ELR (cell line): ENCODE measurements at regions not wholly inside any gene's neighbourhood (a gene's known extent, or its start where the extent isn't known, plus 50 kb on each side); places are given as distances from the start of the nearest gene placed in this dataset.
"Not testable (repeated sequence)": the region's sequence is repeated elsewhere in the genome, so short reads cannot be mapped to it uniquely, and the experiment has no call there.

ENCODE experiments used
- DNase-seq: peaks from one replicate; pipeline ENCODE4 v3.0.0-alpha.2; 2015; ENCODE audit warnings: low read depth

DNA sequence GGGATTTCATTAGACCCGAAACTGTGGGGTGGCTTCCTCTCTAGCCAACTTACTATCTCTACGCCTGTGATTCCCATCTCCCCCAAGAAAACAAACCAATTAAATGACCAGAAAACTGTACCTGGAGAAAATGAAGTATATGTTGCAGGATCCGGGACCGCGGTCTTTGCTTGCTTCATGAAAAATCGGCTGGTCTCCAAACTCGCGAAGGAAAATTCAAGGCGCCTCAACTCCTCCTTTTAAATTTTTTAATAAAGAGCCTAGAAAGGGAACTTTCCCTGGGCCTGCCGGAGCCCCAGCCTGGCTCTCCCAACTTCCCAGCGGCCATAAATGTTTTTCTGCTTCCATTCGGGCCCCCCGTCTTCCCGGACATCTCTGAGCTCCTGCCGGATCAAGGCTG is 110.8 kb upstream of the FOXD4L5 start:
- DNase-seq, result not testable (repeated sequence)

DNA sequence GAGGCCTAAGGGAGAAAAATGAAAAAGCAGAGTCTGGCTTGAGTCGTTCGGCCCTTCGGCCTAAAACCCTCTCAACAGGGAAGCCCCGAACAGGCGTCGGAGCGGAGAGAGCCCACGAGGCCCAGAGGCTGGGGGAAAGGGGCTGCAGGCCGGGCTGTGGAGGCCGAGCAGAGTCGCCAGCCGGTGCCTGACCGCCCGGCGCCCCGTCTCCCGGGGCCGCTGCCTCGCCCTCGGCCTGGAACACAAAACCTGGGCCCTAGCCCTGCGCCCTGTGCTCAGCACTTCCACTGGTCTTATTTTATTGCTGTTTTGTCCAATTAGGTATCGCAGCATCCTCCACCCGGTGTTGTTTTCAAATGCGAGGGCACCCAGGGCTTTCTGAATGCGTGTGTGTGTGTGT is 110.1 kb upstream of the FOXD4L5 start:
- not testable (repeated sequence) for DNase-seq

DNA sequence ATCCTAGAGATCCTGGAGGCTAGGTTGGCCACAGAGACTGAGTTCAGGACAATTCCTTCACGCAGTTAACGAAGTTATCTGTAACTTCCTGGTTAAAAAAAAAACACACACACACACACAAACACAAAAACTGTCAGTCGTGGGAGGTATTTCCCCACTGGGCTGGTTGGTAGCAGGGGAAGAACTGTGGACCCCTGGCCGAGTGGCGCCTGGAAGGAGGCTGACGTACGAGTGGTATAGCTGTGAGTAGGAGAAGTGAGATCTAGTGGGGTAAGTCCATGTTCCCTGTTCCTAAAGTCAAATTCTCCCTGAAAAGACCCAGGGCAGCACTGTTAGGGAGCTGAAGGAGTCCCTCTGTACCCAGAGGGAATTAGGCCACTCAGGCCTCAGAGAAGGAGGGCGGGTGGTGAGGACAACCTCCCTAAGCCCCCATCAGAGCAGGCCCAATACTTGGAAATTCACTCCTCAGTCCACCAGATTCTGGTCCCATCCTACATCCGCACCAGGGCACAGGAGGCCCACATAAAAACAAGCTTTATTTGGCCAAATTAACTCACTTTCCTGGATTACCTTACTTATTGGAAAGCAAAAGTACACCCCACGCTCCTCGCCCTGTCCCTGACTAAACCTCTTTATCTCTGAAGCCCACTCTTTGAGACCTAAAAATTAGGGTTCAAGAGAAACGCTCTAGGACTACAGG is 108.3 kb upstream of the FOXD4L5 start:
- DNase-seq, result not testable (repeated sequence)

DNA sequence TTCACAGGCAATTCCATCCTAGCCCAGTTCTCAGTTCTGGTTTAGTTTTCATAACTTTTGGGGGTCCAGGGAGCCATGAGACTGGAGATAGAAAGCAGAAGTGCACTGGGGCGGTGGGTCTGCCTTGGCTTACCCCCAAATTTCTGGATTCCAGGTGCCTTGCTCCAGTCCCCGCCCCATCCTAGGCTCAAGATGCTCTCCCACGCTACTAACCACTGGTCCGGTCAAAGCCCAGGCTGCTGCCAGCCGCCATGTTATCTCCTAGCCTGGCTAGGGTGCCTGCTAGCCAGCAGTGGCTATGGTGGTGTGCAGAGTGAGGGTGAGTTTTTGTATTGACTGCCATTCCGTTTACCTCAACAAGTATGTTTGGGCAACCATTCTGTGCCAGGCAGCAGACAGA is 107.6 kb upstream of the FOXD4L5 start:
- not testable (repeated sequence) for DNase-seq

DNA sequence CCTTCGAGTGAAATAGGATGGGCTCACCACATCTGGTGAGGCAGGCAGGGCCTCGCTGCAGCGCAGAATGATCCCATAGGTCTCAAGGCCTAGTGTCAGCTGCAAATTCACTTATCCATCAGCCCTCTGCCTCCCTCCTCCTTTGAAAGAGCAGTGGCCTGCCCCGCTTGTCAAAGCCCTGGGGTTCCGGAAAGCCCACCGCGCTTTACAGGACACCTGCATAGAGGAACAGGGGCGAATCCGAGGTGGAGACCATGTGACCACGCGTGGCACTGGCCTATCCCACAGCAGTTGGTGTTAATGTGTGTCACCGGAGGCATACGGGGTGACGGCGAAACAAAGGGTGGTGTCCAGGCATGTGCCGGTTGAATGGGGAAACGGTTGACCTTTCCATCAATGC is 104.7 kb upstream of the FOXD4L5 start:
- DNase-seq, result peak; percentile 3

DNA sequence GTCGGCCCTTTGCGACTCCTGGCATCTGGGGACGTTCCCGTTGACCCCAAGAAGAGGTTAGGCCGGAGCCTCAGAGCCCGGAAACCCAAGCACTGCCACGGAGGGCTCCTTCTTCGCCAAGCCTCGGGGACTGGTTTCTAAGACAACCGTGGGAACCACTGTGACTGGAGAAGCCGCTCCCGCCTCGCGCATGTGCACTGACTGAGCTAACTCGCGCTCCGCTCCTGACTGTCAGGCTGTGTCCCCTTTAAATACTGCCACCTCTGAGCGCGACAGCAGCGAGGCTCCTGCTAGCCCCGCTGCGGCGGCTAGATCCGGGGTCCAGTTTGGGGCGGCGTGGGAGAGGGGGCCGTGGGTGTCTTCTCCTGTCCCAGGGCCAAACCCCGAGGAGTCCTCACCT is 104.2 kb upstream of the FOXD4L5 start:
- not testable (repeated sequence) for DNase-seq

DNA sequence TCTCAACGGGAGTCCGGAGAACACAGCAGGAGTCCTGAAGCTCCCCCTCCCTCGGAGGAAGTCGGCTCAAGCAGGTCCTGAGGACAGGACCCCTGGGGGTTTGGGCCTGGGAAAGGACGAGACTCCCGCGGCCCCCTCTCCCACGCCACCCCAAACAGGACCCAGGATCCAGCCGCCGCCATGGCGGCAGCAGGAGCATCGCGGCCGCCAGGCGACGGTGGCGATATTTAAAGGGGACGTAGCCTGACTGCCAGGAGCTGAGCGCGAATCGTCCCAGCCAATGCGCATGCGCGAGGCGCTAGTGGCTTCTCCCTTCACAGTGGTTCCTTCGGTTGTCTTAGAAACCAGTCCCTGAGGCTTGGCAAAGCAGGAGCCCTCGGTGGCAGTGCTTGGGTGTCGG is 101.7 kb upstream of the FOXD4L5 start:
- DNase-seq, result peak; percentile 71

DNA sequence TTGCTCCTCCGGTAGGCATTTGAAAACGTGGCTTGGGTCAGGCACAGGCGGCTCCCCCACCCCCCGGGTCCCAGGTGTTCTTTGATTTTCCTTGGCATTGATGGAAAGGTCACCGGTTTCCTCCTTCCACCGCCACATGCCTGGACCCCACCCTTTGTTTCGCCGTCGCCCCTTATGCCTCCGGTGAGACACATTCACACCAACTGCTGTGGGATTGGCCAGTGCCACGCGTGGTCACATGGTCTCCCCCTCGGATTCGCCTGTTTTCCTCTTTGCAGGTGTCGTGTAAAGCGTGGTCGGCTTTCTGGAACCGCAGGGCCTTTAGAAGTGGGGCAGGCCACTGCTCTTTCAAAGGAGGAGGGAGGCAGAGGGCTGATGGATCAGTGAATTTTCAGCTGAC is 101.2 kb upstream of the FOXD4L5 start:
- peak; percentile 2 for DNase-seq

DNA sequence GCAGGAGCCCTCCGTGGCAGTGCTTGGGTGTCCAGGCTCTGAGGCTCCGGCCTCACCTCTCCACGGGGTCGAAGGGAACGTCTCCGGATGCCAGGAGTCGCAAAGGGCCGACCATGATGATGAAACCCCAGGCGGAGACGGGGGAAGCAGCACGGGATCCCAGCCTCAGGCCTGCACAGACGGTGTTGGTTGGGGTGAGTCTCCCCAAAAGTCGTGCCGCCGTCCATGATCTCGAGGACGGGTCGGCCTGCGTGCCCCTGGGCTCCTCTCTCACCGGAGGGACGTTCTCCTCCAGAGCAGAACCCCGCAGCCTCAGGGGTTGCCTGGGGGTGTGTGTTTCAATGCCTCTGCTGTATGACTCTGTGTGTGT is 100.6 kb upstream of the FOXD4L5 start:
- not testable (repeated sequence) for DNase-seq

DNA sequence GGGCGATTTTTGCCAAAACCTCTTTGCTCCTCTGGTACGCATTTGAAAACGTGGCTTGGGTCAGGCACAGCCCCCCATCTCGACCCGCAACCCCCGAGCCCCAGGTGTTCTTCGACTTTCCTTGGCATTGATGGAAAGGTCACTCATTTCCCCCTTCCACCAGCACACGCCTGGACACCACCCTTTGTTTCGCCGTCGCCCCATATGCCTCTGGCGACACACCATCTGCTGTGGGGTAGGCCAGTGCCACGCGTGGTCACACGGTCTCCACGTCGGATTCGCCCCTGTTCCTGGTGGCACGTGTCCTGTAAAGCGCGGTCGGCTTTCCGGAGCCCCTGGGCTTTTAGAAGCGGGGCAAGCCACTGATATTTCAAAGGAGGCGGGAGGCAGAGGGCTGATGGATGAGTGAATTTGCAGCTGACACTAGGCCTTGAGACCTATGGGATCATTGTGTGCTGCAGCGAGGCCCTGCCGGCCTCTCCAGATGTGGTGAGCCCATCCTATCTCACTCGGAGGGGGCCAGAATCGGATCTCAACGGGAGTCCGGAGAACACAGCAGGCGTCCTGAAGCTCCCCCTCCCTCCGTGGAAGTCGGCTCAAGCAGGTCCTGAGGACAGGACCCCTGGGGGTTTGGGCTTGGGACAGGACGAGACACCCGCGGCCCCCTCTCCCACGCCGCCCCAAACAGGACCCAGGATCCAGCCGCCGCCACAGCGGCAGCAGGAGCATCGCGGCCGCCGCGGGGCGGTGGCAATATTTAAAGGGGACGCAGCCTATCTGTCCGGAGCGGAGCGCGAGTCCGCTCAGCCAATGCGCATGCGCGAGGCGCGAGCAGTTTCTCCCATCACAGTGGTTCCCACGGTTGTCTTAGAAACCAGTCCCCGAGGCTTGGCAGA is 100.0 kb upstream of the FOXD4L5 start:
- DNase-seq, result not testable (repeated sequence)

DNA sequence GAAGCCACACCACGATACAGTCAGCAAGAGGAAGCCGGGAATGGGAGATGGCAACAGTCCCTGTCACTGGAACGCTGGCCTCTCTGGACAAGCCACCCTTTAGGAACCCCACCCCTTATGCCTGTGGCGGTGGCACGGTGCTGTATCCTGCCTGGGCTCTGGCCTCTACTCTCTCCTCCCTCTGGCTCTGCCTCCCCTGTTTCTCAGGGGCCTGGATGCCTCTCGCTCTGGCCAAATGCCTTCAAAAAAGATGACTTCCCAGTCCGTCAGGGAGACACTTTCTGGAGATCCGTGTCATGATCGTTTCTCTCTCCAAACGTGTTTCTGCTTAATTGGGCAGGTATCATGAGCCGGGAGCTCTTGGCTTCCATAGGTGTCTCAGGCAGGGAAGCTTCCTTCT is 99.1 kb upstream of the FOXD4L5 start:
- not testable (repeated sequence) for DNase-seq

DNA sequence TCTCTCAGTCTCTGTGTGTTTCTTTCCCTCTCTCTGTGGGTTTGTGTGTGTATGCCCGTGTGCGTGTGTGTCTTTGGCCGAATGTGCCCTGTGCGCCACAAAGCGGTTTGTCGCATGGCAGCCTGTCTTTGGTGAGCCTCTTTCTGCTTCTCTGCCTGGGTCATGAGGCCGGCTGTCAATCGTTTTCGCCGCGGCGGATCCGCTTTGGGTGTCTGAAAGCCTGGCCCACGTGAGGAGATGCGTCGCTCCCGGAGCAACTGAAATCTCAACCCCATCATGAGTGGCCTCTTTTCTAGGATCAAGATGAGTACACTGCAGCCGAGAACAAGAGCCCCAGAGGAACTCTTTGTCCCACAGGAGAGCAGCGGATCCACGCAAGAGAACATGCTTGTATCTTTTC is 98.6 kb upstream of the FOXD4L5 start:
- DNase-seq, result not testable (repeated sequence)

DNA sequence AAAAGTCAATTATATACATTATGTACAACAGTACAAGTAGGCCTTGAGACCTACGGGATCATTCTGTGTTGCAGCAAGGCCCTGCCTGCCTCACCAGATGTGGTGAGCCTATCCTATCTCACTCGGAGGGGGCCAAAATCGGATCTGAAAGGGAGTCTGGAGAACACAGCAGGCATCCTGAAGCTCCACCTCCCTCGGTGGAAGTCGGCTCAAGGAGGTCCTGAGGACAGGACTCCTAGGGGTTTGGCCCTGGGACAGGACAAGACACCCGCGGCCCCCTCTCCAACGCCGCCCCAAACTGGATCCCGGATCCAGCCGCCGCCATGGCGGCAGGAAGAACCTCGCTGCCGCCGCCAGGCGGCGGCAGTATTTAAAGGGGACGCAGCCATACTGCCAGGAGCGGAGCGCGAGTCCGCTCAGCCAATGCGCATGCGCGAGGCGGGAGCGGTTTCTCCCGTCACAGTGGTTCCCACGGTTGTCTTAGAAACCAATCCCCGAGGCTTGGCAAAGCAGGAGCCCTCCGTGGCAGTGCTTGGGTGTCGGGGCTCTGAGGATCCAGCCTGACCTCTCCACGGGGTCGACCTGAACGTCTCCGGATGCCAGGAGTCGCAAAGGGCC is 97.8 kb upstream of the FOXD4L5 start:
- not testable (repeated sequence) for DNase-seq
